LHCN-M2 (cell line): ENCODE measurements at regions not wholly inside any gene's neighbourhood (a gene's known extent, or its start where the extent isn't known, plus 50 kb on each side); places are given as distances from the start of the nearest gene placed in this dataset.

Source experiments
- DNase-seq: peaks from one replicate; pipeline ENCODE4 v3.0.0-alpha.2; 2012; ENCODE audit warnings: low read depth

DNA sequence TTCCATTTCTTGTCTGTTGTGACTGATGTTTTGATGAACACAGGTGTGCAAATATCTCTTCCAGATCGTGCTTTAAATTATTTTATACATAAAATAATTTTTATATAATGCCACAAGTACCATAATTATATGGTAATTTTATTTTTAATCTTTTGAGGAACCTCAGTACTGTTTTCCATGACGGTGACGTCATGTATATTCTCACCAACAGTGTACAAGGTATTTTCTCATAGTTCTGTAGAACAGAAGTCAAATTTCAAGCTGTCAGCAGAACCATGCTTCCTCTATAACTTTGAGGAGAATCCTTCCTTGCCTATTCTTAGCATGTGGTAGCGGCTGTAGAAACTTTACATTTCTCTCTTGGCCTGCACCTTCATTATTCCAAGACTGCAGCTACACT, 349.4 kb upstream of the GYPC start:
- no peak for DNase-seq

DNA sequence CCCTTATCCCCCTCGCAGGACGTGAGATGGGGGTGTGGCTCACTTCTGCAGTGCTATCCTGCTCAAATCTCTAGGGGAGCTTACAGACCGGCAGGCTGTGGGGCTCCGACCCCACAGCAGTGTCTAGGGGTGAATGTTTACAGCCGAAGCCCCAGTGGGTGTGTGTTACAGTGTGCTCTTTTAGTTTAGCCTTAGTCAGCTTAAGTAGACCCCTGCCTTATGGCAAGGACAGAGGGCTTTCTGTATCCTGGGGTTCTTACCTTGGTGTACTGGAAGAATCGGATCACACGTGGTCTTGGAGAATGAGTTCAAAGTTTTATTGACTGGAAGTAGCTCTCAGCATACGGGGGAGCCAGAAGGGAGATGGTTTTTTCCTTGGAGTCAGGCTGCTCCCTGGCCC, 348.2 kb upstream of the GYPC start:
- DNase-seq = no peak

DNA sequence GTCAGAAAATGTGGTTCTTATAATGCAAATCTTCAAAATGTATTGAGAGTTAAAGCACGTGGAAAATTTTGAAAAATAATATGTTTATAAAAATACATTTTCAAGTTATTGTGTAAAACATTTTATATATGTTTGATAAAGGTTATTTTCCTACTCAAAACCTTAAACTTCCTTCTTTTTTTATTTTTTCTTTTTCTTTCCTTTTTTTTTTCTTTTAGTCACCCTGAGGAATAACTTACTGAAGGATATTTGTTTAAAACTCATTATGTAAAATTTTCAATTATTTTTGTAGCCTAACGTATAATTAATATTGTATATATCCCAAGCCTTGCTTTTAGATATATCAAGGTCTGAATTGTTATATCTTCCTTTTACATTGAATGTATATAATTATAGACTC, 346.8 kb upstream of the GYPC start:
- DNase-seq = no peak

DNA sequence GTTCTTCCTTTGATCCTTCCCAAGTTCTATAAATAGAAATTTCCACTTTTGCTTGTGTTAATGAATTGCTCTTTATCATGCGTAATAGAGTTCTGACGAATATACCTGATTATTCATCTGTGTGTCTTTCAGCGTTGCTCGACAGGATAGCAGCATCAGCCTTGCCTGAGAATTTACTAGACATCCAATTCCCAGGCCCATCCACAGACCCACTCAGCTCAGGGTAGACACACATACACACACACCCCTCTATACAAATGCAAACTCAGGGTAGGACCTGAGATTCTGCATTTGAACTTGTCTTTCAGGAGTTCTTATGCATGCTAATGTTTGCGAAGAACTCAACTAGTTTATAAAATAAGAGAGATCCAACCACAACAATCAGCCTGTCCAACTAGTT, 343.4 kb upstream of the GYPC start:
- DNase-seq = no peak

DNA sequence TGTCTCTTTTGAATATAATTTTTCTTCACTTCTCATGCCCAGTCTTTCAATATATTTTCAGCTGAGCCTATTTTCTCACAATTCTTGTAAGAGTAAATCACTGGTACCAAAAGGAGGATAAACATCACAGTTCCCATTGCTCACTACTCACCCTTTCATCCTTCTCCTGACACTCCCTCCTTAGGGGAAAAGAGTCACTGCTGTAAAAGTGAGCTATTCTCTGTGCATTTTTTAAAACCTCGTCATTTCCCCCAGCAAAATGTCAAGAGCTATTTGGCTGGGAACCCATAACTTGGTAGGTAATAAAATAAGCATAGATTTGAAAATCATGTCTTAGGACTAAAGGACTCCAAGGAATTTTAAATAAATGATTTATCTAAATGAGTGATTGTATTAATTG, 340.1 kb upstream of the GYPC start:
- no peak for DNase-seq

DNA sequence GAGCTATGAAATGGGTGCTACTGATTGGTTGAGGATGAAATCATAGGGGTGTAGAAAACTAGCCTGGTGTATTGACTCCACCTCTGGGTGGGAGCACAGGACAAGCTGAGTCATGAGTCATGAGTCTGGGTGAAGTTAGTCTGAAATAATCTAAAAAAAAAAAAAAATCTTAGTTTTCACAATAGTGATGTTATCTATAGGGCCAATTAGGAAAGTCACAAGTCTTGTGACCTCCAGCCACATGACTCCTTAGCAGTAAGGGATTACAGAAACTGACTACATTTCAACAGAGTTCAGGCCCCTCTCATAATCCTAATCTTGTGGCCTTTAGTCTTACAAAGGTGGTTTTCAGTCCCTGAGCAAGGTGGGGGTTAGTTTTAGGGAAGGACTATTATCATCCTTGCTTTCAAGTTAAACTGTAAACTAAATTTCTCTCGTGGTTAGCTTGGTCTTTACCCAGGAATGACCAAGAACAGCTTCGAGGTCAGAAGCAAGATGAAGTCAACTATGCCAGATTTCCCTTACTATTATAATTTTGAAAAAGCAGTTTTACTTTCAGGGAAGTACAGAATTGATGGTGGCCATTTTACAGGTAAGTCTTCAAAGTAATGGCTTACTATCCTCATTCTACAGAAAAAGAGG, 338.0 kb upstream of the GYPC start:
- no peak for DNase-seq

DNA sequence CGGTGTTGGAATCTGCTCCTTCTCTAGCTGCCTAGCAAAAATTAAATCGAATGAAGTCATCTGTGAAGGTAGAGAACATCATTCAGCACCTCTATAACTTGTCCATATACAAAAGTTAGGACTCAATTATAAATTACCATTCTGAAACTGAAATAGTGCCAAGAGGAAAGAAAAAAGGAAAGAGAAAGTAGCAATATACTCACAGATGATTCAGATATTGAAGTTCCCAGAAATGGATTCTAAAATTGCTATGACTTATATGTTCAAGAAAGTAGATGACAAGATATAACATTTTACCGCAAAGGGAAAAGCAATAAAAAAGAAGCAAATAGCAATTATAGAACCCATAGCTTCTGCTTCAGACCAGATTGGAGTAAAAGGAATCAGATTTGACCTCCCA, 333.6 kb upstream of the GYPC start:
- no peak for DNase-seq

DNA sequence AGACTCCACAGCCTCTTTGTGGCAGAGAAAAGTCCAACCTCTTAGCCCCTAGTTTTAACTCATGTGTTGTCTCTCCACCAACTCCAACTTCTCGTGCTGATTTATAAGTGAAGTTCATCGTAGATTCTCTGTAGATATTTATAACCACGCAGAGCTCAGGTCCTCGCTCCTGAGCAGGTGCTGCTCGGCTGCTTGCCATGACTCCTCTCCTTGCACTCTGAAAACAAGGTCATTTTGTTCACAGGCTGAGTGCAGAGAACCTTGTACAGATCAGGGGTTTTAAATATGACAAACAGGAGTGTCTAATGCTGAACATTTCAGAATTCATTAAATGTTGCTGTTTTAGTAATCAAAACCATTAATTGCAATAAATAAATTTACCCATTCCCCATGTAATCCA, 330.8 kb upstream of the GYPC start:
- DNase-seq = no peak

DNA sequence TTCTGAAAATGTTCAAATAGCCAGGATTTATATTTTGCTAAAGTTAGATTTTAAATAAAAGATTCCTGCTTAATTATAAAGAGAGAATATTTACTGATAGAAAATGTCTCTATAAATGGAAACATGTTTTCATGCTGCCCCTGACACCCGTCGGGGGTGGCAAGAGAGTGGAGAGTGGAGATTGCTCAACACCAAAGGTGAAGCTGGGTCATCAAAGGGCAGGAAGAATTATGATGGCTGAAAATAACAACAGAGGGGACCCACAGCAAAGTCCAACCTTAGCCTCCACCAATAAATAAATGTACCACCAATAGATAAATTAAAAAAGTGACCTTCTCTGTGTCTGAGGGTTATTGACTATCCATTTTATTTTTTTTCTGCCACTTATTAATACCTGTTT, 326.8 kb upstream of the GYPC start:
- no peak for DNase-seq

DNA sequence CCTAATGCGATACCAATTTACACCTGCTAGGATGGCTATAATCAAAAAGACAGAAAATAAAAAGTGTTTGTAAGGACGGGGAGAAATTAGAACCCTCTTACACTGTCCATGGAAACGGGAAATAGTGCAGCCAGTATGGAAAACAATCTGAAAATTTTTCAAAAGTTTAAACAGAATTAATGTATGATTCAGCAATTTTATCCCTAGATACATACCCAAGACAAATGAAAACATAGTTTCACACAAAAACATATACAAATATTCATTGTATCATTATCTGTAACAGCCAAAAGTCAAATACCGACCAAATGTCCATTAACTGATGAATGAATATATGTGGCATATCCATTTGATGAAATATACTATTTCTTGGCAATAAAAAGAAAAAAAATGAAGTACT, 313.5 kb upstream of the GYPC start:
- no peak for DNase-seq

DNA sequence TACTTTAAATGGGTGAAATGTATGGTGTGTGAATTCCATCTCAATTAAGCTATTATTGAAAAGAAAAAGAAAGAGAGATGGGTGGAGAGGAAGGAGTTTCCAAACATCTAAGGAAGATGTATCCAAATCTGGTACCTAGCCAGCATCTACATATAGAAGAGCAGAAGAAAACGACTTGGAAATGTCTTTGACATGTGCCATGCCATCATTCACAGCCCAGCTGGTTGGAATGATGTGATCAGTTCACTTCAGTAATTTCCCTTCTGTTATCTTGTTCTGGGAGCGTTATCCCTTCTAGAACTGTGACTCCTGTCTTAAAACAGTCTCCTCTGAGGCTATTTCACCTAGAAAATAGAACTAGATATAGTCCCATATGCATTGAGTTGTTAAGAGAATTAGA, 312.8 kb upstream of the GYPC start:
- DNase-seq = no peak

DNA sequence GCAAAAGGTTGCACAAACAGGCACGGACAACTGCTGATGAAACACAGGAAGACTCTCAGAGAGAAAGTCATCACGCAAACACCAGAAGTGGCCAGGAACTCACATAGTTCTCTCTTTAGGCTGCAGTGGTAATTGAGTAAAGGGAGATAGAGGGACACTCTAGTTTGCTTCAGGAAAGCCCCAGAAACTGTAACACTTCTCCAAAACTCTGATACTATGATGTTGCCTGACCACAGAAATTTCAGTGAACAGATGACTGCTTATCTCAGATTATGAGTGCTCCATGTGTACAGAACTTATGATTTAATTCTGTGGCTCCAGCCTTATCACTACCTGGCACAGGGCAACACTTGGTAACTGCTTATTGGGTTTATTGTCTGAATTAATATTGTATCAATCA, 311.5 kb upstream of the GYPC start:
- no peak for DNase-seq

DNA sequence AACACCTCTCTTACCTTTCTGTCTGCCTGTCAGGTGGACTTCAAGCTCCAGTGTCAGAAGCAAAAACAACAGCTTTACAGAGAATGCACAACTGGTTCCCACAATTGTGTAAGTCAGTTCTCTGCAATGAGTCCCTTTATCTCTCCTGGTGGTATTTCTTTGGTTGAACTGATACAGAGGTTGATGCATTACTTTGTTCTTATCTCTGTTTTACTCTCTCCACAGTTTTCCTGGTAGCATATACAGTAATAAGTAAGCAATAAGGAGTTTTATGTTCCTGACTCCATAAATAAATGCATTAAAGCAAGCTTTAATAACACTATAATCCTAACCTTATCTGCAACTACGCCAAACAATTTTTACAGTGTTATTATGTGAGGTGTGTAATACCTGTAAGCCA, 310.3 kb upstream of the GYPC start:
- no peak for DNase-seq

DNA sequence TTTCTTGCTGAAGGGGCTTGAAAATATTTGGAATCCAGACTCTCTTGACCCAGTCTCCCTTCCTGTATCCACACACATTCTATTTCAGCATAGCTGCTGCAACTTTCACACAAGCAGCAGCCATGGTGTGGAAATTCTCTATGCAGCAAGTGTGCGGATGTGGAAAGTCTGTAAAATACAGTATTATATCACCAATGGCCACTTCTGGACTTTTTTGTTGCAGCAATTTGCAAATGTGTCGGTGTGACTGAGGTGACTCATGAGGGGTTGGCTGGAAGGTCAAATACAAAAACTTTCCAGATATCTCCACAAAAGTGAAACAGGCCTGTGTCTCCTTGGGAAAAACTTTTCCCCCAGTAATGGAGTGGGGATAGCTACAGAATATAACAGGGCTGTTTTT, 299.3 kb upstream of the GYPC start:
- DNase-seq = no peak

DNA sequence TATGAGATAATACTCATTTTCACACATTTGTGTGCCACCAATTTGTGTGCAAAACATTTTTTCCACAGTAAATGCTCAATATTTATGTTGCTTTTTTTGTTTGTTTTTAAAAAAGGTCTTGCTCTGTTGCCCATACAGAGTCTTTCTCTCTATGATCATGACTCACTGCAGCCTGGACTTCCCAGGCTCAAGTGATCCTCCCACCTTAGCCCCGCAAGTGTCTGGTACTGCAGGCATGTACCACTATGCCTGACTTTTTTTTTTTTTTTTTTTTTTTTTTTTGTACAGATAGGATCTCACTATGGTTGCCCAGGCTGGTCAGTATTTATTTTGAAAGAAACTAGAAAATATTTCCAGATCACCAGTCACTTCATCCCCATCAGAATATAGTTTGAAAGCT, 297.8 kb upstream of the GYPC start:
- DNase-seq = no peak

DNA sequence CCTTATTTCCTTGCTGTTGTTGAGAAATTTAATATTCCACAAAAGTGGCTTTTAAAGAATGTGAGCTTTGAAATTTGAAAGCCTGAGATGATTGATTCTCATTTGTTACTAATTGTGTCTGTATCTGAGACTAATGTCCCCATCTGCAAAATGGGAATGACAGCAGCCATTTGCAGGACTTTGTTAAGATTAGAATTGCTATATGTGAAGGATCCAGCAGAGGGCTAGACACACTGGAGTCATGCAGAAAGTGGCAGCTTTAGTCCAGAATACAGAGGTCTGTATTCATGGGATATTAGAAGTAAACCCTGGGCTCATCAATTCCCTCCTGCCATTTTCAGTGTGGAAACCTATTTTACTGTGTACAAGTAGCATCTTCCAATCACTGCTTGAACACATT, 296.5 kb upstream of the GYPC start:
- no peak for DNase-seq

DNA sequence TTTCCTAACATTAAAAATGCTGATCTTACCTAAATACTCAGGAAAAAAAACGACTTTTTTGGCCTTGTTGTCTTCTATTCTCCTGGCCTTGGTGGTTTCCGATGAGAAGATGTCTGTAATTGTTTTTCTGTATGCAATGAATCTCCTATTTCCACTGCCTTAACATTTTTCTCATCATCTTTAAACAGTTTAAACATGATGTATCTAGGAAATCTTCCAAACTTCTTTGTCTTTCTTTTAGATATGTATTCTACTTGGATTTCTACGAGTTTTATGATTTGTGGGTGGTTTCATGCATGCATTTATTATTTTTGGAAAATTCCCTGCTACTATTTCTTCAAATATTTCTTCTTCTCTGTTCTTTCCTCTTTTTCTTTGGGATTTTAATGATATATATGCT, 288.6 kb upstream of the GYPC start:
- DNase-seq = no peak

DNA sequence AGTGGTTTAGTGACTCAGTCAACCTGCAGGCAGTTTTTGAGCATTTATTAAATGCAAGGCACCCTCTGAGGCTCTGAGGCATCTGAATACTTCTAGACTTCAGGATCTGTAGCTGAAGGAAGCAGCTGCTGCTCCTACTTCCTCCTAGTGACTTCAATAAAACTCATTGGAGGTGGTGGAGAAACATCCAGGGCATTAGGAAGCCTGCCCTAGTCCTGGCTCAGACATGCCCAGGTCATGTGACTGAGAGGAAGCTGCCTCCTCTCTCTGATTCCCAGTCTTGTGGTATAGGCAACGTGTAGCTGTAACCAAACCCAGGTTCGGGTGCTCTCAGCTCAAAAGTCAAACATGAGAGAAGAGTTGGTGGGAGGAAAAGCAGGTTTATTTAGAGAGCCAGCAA, 287.2 kb upstream of the GYPC start:
- DNase-seq = no peak

DNA sequence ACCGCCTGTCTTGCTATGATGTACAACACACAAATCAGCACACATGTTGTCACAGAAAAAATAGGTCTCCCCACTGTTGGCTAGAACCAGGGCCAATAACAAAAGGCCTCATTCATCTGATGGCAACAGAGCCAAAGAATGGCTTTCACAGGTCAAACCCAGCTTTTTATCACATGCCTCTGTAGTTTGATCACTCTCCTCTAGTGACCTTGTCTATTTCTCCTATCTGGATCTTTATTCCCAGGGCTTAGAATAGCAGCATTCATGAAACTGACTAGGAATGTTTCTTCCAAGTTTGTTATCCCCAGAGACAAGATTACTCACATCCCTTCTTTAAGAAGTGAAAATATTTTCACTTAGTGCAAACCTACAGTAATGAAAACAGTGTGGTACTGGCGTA, 285.8 kb upstream of the GYPC start:
- DNase-seq = no peak

DNA sequence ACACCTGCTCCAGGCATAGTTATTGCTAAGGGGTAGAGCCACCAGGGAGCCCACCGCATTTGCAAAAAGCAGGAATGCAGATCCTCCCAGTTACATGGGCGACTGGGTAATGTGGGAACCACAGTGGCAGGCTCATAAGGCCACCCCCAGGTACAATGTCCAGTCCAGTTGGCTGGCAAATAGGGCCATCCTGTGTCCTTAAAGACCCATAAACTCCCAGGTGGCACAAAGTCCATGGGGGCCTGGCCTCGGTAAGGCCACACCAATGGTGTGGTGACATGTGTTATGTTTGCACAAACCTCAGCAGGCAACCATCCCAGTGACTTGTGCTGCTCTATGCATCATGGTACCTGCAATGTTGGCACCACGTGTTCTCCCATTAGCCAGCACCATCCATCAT, 283.6 kb upstream of the GYPC start:
- no peak for DNase-seq

DNA sequence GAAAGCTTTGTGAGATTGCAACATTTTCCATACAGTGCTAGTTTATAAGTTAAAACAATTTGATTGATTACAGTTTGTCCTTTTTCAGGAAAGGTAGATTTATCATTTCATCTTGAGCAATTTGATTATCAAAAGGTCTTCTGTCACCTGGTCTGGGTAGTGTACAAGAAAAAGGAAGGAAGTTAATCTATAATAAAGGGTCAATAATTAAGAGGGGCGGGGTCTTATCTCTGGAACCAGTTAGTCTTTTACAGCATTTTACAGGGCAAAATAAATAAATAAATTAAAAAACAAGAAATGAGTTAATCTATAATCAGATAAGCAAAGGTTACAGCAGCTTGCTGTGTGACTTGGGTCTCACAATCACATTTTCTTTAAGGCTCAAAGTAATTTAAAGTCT, 277.8 kb upstream of the GYPC start:
- no peak for DNase-seq

DNA sequence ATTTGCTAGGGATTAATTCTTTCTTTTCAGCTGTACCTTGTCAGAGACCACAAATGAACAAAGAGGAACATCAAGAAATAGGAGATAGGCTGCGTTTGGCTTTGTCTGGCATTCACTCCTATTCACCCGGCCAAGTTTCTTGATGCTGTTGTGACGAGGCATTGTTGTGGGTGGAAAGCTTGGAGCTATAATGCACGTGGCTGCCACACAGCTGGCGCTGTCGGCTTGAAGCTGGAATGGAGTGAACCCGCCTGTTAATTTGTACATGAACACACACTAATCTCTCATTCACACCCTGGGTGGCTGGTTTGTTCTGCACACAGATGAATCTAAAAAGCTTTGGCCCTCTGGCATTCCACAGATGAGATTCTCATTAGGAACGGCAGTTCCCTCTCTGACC, 274.9 kb upstream of the GYPC start:
- no peak for DNase-seq

DNA sequence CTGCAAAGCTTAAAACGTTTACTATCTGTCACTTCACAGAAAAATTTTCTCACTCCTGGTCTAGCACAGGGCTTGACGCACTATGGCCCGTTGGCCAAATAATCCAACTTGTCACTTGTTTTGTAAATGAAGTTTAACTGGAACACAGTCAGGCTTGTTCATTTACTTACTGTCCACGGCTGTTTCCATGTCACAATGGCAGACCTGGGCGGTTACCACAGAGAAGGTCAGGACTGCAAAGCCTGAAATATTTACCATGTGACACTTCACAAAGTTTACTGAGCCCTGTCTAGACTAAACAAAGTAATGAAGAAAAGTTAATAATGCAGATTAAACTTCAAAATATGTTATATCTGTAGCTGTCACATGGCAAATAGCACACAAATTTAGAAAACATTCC, 273.0 kb upstream of the GYPC start:
- no peak for DNase-seq

DNA sequence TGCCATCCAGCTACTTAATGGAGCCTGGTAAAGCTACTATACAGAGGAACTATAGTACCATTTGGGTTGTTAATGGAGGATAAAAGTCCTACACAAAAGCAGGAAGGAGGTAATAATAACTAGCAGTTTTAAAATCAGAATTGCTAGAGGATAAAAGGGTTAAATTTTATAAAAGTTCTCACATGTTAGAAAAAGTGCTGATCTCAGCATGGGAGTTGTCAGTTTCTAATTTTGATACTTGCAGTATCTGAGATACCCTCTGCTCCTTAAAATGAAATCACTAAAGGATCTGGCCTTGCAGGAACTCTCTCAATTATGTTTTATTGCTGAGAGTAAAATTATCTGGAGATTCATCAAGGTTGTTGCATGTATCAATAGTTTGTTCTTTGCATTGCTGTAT, 272.2 kb upstream of the GYPC start:
- DNase-seq = no peak

DNA sequence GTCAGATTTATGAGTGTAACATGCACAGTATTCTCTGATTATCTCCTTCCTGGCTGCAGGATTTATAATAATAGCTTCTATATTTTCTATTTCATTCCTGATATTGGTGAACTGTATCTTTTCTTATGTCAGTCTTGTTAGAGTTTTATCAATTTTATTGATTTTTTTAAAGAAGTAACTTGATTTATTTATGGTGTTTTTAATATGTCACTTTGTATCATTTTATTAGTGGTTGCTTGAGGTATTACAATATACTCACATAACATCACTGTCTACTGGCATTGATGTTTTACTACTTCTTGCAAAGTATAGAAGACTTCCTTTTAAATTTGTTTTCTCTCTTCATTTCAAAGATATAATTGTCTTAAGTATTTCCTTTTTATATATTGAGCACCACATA, 270.5 kb upstream of the GYPC start:
- DNase-seq = no peak
